ENCODE measurements at regions not wholly inside any gene's neighbourhood (a gene's known extent, or its start where the extent isn't known, plus 50 kb on each side); places are given as distances from the start of the nearest gene placed in this dataset.

GRCh38 chr6:47970826-47971225 is 140.2 kb downstream of the PTCHD4 start:
- TF ChIP-seq CTCF (conservative IDR thresholded peaks at IDR 0.05), result no peak
- Histone ChIP-seq H3K36me3 (ENCODE audit: control insufficient read depth, insufficient read depth, low read length) (no peaks in the 10 kb centered on the region), H3K9me3 (ENCODE audit: control insufficient read depth, low read length) (no peaks in the 10 kb centered on the region), H3K4me3 (ENCODE audit: low read length) (no peak overlapping the region), H3K9ac (ENCODE audit: extremely low read depth, low read length, poor library complexity, severe bottlenecking) (no peak overlapping the region), H3K27me3 (ENCODE audit: control insufficient read depth, insufficient read depth, low read length, poor library complexity, severe bottlenecking) (no peaks in the 10 kb centered on the region), H3K4me1 (ENCODE audit: control insufficient read depth, insufficient read depth, low read length) (no peaks in the 10 kb centered on the region), H3K27ac (ENCODE audit: low read depth, low read length) (no peak overlapping the region)
- H3K27me3 Mint-ChIP-seq (ENCODE audit: insufficient read depth), result no peaks in the 10 kb centered on the region
- 92% methylated on average over 3 of the region's 3 CpGs; no CpG with 5 or more reads in 1 of the 2 experiments for WGBS, 2 experiments (ENCODE audit: insufficient coverage in 1 of 2, insufficient read length in 1 of 2)
- H3K36me3 Mint-ChIP-seq (ENCODE audit: low read depth), result no peaks in the 10 kb centered on the region
- DNase-seq, result no peak
- H3K27ac Mint-ChIP-seq, result no peak overlapping the region
- H3K4me3 Mint-ChIP-seq, result no peak overlapping the region
- no peaks in the 10 kb centered on the region for H3K4me1 Mint-ChIP-seq
- no peaks in the 10 kb centered on the region for H3K9me3 Mint-ChIP-seq

GRCh38 chr6:47967843-47968242 is 143.2 kb downstream of the PTCHD4 start:
- Histone ChIP-seq H3K4me3 (ENCODE audit: low read length) (no peak overlapping the region), H3K9me3 (ENCODE audit: control insufficient read depth, low read length) (no peaks in the 10 kb centered on the region), H3K9ac (ENCODE audit: extremely low read depth, low read length, poor library complexity, severe bottlenecking) (no peak overlapping the region), H3K4me1 (ENCODE audit: control insufficient read depth, insufficient read depth, low read length) (no peaks in the 10 kb centered on the region), H3K27ac (ENCODE audit: low read depth, low read length) (no peak overlapping the region), H3K36me3 (ENCODE audit: control insufficient read depth, insufficient read depth, low read length) (no peaks in the 10 kb centered on the region), H3K27me3 (ENCODE audit: control insufficient read depth, insufficient read depth, low read length, poor library complexity, severe bottlenecking) (no peaks in the 10 kb centered on the region)
- Mint-ChIP-seq H3K36me3 (ENCODE audit: low read depth) (no peaks in the 10 kb centered on the region), H3K27me3 (ENCODE audit: insufficient read depth) (no peaks in the 10 kb centered on the region), H3K4me1 (no peaks in the 10 kb centered on the region), H3K4me3 (no peak overlapping the region), H3K27ac (no peak overlapping the region), H3K9me3 (no peaks in the 10 kb centered on the region)
- no peak for TF ChIP-seq CTCF (conservative IDR thresholded peaks at IDR 0.05)
- WGBS, 2 experiments (ENCODE audit: insufficient coverage in 1 of 2, insufficient read length in 1 of 2), result 92% methylated on average over 2 of the region's 2 CpGs
- DNase-seq, result no peak

GRCh38 chr6:47964969-47965368 is 146.0 kb downstream of the PTCHD4 start:
- WGBS, 2 experiments (ENCODE audit: insufficient coverage in 1 of 2, insufficient read length in 1 of 2), result 94 to 100% methylated on average over 1 to 3 of the region's 3 CpGs
- Mint-ChIP-seq H3K27me3 (ENCODE audit: insufficient read depth) (no peaks in the 10 kb centered on the region), H3K27ac (no peak overlapping the region), H3K36me3 (ENCODE audit: low read depth) (no peaks in the 10 kb centered on the region), H3K4me1 (no peaks in the 10 kb centered on the region), H3K4me3 (no peak overlapping the region), H3K9me3 (no peaks in the 10 kb centered on the region)
- Histone ChIP-seq H3K4me3 (ENCODE audit: low read length) (no peak overlapping the region), H3K27me3 (ENCODE audit: control insufficient read depth, insufficient read depth, low read length, poor library complexity, severe bottlenecking) (no peaks in the 10 kb centered on the region), H3K9me3 (ENCODE audit: control insufficient read depth, low read length) (no peaks in the 10 kb centered on the region), H3K9ac (ENCODE audit: extremely low read depth, low read length, poor library complexity, severe bottlenecking) (no peak overlapping the region), H3K27ac (ENCODE audit: low read depth, low read length) (no peak overlapping the region), H3K36me3 (ENCODE audit: control insufficient read depth, insufficient read depth, low read length) (no peaks in the 10 kb centered on the region), H3K4me1 (ENCODE audit: control insufficient read depth, insufficient read depth, low read length) (no peaks in the 10 kb centered on the region)
- no peak for TF ChIP-seq CTCF (conservative IDR thresholded peaks at IDR 0.05)
- DNase-seq, result no peak
